GM12865 (cell line): ENCODE measurements at regions not wholly inside any gene's neighbourhood (a gene's known extent, or its start where the extent isn't known, plus 50 kb on each side); places are given as distances from the start of the nearest gene placed in this dataset.

Experiments
- DNase-seq: peaks from one replicate; pipeline ENCODE4 v3.0.0; 2010; ENCODE audit warnings: low read depth
- H3K4me3 ChIP-seq: 2 replicates; pipeline ENCODE4 v1.5.1; 2011; ENCODE audit warnings: mild to moderate bottlenecking, low read depth, low read length, control low read depth
- TF ChIP-seq, protein P1 (sequence below): IDR thresholded peaks from 2 replicates; pipeline ENCODE4 v1.5.1; 2011; ENCODE audit warnings: low read length, control low read depth, low read depth, inconsistent platforms; ENCODE audit not compliant: insufficient read depth; ENCODE audit errors: missing control alignments

DNA sequence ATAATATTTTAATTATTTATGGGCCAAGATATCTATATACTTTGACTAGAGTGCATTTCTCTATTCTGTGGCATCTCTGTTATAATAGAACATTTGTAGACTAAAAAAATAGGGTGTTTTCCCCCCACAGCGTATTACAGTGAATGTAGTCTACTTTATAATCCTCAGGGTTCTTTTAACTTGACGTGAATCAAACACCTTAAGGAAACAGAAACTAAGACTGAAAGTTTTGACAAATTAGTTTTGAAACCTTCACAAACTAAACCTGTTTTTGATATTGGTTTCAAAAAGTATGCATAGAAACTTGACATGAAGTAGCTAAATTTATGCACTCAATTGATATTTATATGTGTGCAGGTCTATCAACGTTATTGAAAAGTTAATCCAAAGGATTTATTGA is 1963.1 kb upstream of the TENM3 start:
- TF ChIP-seq, protein P1, sequence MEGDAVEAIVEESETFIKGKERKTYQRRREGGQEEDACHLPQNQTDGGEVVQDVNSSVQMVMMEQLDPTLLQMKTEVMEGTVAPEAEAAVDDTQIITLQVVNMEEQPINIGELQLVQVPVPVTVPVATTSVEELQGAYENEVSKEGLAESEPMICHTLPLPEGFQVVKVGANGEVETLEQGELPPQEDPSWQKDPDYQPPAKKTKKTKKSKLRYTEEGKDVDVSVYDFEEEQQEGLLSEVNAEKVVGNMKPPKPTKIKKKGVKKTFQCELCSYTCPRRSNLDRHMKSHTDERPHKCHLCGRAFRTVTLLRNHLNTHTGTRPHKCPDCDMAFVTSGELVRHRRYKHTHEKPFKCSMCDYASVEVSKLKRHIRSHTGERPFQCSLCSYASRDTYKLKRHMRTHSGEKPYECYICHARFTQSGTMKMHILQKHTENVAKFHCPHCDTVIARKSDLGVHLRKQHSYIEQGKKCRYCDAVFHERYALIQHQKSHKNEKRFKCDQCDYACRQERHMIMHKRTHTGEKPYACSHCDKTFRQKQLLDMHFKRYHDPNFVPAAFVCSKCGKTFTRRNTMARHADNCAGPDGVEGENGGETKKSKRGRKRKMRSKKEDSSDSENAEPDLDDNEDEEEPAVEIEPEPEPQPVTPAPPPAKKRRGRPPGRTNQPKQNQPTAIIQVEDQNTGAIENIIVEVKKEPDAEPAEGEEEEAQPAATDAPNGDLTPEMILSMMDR: no peak
- DNase-seq: peak; percentile 46

DNA sequence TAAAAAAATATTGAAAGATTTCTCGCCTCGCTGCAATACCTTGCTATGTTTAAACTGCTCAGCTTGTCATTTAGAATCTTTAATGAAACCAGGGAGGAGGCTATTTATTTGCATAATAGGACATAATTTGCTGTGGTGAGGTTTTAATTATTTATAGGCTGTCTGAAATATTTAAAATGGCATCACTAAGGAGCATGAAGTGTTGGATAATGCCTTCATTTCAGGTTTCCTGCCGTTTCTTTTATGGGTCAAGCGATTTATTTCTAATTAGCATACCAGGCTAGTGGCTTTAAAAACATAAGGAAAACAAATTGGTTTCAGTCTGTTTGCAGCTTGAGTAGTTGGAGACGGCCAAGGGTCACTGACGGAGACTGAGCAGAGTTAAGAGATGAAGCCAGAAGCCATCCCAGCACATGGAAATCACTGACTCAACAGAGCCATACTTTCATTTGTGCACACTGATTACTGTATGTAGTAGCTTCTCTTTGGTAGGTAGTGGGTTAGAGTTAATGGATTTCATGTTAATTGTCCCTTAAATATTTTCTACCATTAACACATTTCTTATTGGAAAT is 1962.4 kb upstream of the TENM3 start:
- no peak overlapping the region for H3K4me3 ChIP-seq
- no peak for DNase-seq
- TF ChIP-seq, protein P1: no peak

More for the DNA sequence above, 1963.1 kb upstream of the TENM3 start:
- no peak overlapping the region for H3K4me3 ChIP-seq

DNA sequence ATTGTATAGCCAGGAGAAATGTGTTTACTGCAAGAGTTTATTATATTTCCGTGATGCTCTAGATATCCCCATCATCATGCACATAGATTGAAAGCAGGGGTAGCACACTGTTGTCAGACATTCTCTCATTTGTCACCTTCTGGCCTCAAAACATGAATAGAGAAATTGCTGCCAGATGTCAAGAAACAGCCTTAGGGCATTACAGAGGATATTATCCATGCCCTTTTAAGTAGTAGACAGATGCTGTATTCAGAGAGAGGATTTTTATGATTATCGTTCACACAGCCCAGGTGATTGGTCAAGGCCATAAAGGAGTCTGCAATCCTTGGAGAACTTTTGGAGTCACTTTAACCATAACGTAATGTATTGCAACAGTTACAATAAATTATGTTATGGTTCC is 1961.5 kb upstream of the TENM3 start:
- no peak overlapping the region for H3K4me3 ChIP-seq
- TF ChIP-seq, protein P1: no peak
- DNase-seq: no peak

DNA sequence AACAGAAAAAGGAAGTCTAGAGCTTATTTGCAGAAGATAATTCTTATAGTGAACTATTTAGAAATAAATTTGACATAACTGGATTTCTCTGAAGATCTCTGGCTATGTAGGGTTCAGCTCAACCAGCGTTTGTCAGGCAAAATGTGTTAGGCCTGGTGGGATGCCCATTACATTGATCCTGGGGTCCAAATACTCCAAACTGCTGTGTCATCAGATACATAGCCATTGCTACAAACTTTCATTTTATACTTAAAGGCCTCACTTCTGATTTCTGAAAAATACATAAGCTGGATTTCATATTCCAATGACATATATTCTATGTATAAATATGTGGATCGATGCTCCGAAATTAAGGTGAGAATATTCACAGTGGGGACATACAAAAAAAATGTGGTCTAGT is 1958.9 kb upstream of the TENM3 start:
- DNase-seq: no peak
- TF ChIP-seq, protein P1: no peak
- no peak overlapping the region for H3K4me3 ChIP-seq

DNA sequence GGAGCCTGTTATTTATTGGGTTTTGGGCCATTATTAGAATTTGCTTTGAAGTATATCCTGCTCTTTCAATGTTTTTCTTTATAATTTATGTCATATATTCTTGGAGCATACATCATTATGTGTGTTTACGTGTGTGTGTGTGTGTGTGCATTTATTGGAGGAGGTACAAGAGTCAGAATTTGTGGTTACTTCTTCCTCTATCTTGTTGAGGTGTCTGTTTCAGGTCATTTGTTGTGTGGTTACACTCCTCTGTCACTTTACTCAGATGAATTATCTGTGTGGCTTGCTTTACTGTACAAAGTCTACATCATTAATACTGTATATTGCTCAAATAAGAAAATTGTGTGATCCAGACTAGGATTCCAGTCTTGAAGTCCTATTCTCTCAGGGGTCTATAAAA is 1957.4 kb upstream of the TENM3 start:
- TF ChIP-seq, protein P1: no peak
- DNase-seq: peak; percentile 46
- no peak overlapping the region for H3K4me3 ChIP-seq

DNA sequence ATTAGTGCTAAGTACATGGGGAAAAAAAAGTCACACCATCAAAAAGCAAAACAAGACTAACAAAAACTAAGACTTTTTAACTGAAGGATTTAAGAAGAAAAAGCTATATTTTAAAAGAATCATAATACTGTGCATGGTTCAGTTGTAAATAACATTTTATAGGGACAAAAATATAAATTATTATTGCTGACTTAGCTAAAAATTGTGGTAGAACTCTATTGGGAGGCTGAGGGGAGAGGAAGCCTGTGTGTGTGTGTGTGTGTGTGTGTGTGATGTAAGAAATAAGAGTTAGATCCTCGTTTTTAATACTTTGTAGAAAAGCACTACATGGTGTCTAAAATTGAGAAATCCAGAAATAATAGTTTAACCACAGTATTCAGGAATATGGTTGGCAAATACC is 1950.9 kb upstream of the TENM3 start:
- no peak for DNase-seq
- no peak overlapping the region for H3K4me3 ChIP-seq

More for the DNA sequence above, 1950.9 kb upstream of the TENM3 start:
- TF ChIP-seq, protein P1: no peak
